ENCODE measurements at regions not wholly inside any gene's neighbourhood (a gene's known extent, or its start where the extent isn't known, plus 50 kb on each side); places are given as distances from the start of the nearest gene placed in this dataset.

GRCh38 chr3:73846951-73847350, 222.2 kb upstream of the PDZRN3 start:
- TF ChIP-seq CTCF (IDR thresholded peaks at IDR 0.05): no peak
- TF ChIP-seq POLR2A (IDR thresholded peaks at IDR 0.05): no peak

Data from esophagus squamous epithelium (tissue), 4 donors.